GM19397 (cell line): ENCODE measurements at regions not wholly inside any gene's neighbourhood (a gene's known extent, or its start where the extent isn't known, plus 50 kb on each side); places are given as distances from the start of the nearest gene placed in this dataset.
"Not testable (repeated sequence)": the region's sequence is repeated elsewhere in the genome, so short reads cannot be mapped to it uniquely, and the experiment has no call there.

Source experiments
- ATAC-seq: cut with Tn5 transposase; IDR thresholded peaks from one replicate; pipeline ENCODE4 v1.9.1; 2021; ENCODE audit warnings: mild to moderate bottlenecking, moderate library complexity; ENCODE audit not compliant: unreplicated experiment

DNA sequence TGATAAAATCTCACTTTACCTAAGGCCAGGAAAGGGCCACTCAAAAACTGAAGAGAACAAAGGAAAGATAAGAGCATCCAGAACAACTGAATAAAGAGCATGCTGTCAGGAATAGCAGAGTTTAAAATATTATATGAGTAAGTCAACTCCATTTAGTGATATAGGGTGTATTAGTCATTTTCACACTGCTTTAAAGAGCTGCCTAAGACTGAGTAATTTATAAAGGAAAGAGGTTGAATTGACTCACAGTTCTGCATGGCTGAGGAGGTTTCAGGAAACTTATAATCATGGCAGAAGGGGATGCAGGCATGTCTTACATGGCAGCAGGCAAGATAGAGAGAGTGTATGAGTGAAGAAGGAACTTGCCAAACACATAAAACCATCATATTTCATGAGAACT, 778.0 kb upstream of the NECTIN3 start:
- no peak for ATAC-seq

DNA sequence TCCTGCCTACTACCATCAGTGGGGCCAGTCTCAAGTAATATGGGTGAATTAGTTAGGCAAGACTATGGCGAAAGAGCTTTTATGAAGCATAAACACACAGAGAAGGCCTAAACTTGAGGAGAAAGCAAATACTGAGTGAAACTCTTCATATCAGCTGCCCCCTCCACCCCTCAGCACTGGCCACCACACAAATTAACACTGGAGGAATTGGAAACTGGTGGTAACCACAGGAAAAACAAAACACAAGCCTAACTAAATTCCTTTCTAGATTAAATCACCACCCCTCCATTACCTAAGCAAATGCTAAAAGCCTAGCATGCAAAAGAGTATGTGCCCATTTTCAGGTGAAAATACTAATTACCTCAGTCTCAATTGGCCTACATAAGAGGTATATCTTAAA, 774.7 kb upstream of the NECTIN3 start:
- ATAC-seq: no peak

GRCh38 chr3:110301781-110302180, 769.8 kb upstream of the NECTIN3 start:
- ATAC-seq: no peak

- ATAC-seq: no peak
These were observed 764.4 kb upstream of the NECTIN3 start for GRCh38 chr3:110307065-110307809.

DNA sequence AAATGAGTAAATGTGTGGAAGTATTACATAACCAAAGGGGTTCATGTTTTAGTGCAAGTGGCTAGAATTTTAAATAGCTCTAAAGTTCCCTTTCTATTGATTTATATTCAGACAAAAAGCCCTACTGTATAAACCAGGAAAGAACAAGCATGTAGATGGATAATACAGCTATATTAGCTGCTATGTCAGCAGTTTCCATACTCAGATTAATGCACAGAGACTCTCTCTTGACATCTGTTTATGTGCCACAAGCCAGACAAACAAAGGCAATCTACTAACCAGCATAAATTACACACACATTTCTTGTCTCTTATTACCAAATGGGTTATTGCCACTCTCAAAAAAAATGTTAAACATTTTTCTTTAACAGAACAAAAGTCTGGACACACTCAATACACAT, 760.1 kb upstream of the NECTIN3 start:
- no peak for ATAC-seq

GRCh38 chr3:110314512-110315114, 757.0 kb upstream of the NECTIN3 start:
- peak; percentile 95 for ATAC-seq

DNA sequence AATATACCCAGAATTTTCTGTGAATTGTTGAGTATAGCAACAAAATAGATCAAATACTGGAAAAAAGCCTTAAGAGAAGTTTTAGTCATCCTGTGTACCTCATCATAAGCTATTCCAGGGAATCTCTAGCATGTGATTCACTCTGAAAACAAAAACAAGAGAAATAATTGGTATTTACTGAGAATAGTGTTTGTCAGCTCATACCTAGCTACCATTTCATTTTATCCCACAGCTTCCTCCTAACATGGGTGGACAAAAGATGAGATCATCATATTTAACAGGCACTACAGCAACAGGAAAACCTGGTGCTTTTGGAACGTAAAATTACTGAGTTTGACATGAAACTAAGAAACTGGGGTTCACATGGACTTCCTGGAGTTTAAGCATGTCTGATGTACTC, 753.5 kb upstream of the NECTIN3 start:
- ATAC-seq: no peak

GRCh38 chr3:110323349-110323748, 748.3 kb upstream of the NECTIN3 start:
- no peak for ATAC-seq

GRCh38 chr3:110324171-110324705, 747.4 kb upstream of the NECTIN3 start:
- ATAC-seq: no peak

DNA sequence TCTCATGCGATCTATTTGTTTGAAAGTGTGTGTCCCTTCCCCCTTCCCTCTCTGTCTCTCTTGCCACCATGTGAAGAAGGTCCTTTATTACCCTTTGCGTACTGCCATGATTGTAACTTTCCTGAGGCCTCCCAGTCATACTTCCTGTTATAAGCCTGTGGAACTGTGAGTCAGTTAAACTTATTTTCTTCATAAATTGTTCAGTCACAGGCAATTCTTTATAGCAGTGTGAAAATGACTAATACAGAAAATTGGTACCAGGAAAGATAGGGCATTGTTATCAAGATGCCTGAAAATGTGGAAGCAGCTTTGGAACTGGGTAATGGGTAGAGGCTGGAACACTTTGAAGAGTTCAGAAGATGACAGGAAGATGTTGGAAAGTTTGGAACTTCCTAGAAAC, 743.7 kb upstream of the NECTIN3 start:
- ATAC-seq: no peak

DNA sequence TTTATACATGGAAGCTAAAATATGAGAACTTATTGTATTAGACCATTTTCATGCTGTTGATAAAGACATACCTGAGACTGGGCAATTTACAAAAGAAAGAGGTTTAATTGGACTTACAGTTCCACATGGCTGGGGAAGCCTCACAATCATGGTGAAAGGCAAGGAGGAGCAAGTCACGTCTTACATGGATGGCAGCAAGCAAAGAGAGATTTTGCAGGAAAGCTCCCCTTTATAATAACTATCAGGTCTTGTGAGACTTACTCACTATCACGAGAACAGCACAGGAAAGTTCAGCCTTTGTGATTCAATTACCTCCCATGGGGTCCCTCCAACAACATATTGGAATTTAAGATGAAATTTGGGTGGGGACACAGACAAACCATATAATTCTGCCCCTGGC, 740.1 kb upstream of the NECTIN3 start:
- not testable (repeated sequence) for ATAC-seq

- ATAC-seq: no peak
These were observed 739.0 kb upstream of the NECTIN3 start for GRCh38 chr3:110332629-110333028.

DNA sequence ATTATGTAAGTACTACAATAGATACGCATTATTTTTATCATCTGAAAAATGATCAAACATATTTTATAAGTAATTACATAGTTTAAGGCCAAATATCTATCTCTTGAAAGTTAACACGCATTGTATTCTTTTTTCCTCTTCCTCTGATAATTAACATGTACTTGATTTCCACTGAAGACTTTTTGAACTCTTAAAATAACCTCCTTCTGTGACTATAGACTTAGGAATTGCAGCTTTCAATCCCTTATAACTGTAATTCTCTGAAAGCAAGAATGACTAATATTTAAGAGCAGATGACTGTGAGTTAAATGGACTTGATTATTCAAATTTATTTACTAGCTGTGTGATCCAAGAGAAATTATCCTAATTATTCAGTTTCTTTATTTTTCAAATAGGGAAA, 730.6 kb upstream of the NECTIN3 start:
- ATAC-seq: no peak

- ATAC-seq: no peak
These were observed 728.2 kb upstream of the NECTIN3 start for GRCh38 chr3:110343376-110343775.

DNA sequence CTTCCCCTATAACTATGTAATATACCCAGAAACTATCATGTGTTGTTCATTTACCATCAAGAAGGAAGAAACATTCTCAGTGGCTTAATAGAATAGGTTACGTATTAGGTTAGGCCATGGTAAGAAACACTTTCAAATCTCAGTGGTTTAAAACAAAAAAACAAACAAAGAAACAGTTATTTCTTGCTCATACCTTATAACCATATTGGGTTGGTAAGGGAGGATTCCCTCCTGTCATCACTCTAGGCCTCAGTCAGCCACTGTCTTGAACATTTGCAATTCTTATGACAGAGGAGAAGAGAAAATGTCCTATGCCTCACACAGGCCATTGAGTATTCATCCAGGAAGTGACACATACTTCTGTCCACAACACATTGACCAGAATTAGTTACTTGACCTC, 727.7 kb upstream of the NECTIN3 start:
- peak; percentile 90 for ATAC-seq

DNA sequence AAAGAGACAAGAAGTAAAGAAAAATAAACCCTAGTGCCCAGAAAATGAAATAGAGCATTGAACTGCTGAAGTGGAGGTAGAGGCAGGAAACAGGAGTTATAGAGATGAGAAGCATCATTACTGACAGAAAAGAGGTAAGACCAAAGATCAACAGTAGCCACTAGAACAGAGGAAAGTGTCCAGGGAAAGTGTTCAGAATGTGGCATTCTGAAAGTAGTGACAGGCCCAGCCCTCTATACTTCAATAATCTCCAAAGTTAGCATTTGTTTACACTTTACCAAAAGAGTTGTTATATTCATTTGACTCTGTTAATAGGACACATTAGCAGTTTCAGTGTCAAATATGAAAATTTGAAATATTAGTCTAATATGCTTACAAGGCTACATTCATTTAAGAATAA, 727.1 kb upstream of the NECTIN3 start:
- ATAC-seq: peak; percentile 6

- peak; percentile 43 for ATAC-seq
These were observed 726.5 kb upstream of the NECTIN3 start for GRCh38 chr3:110344897-110345767.

DNA sequence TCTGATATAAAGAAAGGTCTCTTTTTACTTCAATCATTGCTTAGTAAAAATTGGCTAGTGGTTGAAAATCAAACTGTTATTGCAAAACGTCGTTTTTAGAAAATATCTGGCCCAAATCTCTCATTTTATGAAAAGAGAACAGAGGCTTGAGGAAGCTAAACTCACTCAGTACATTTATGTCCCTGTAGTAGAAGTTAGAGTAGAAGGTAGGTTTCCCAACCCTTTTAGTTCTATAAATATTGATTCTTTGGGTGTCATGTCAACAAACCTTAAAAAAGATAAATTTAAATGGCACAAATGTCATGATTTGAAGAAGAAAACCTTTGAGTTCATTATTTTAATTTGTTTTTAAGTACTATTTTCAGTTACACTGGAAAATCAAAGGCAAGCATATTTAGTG, 722.3 kb upstream of the NECTIN3 start:
- no peak for ATAC-seq

DNA sequence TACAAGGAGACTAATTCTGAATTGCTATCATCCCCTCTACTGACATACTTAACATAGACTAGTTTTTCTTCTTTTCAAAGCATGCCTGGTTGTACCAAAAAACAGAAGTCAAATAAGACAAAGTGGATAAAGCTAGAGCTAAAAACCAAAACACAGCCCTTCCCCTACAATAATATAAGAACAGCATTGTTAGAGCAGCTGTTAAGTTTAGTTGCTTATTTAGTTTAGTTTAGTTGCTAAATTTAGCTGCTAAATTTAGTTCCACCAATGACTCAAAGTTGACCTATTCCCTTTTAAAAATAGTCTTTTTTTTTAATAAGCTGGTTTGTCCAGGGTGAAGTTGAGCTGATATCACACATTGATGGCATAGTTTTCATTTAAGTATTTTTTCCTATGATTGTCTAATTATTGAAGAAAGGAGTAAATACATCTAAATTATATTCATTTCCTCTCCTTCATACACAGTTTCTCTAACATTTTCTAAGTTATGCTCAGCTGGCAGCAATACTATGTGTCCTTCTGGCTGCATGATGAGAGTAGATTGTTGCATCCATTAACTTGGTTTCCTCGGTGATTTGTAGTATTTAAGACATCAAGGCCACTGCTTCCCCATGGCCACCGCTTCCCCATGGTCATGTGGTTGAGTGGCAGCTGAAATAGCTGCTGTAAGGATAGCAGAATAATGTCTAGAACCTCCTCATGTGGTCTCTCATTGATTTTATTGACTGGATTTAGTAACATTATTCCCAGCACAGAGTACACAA, 718.6 kb upstream of the NECTIN3 start:
- ATAC-seq: no peak

GRCh38 chr3:110362751-110363150, 708.9 kb upstream of the NECTIN3 start:
- ATAC-seq: no peak

DNA sequence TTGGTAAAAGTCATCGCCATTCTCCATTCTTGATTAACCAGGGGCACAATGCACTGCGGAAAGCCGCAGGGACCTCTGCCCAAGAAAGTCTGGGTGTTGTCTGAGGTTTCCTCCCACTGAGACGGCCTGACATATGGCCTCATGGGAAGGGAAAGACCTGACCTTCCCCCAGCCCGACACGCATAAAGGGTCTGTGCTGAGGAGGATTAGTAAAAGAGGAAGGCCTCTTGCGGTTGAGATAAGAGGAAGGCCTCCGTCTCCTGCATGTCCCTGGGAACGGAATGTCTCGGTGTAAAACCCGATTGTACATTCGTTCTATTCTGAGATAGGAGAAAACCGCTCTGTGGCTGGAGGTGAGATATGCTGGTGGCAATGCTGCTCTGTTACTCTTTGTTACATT, 704.3 kb upstream of the NECTIN3 start:
- not testable (repeated sequence) for ATAC-seq
